Lung (tissue), 11 donors: ENCODE measurements at regions not wholly inside any gene's neighbourhood (a gene's known extent, or its start where the extent isn't known, plus 50 kb on each side); places are given as distances from the start of the nearest gene placed in this dataset.

Experiments
- ATAC-seq: fragments of 200-7000 bp; cut with Tn5 transposase; one replicate; pipeline ENCODE4 v1.9.1; 2020; ENCODE audit warnings: moderate number of reproducible peaks; ENCODE audit not compliant: insufficient read depth, low FRiP score
- DNase-seq, 3 donors: peaks; one replicate each; pipeline ENCODE4 v3.0.0-alpha.2; 2013 to 2017
- H3K27ac ChIP-seq, 2 donors: one replicate each; pipeline ENCODE4 v1.5.1; 2013; ENCODE audit warnings: mild to moderate bottlenecking in 2 of 2, moderate library complexity in 2 of 2, control low read depth in 1 of 2, inconsistent platforms in 1 of 2, low read depth in 1 of 2, low read length in 1 of 2
- H3K27me3 ChIP-seq, 3 donors: one replicate each; pipeline ENCODE4 v1.5.1; 2013; ENCODE audit warnings: low read length in 2 of 3; ENCODE audit not compliant: control insufficient read depth in 3 of 3, insufficient read depth in 3 of 3
- H3K36me3 ChIP-seq, 4 donors: one replicate each; pipeline ENCODE4 v1.5.1; 2013; ENCODE audit warnings: low read length in 4 of 4, mild to moderate bottlenecking in 1 of 4, moderate library complexity in 1 of 4; ENCODE audit not compliant: control insufficient read depth in 4 of 4, insufficient read depth in 4 of 4
- H3K4me1 ChIP-seq, 5 donors: one replicate each; pipeline ENCODE4 v1.5.1; 2013; ENCODE audit warnings: low read length in 5 of 5, mild to moderate bottlenecking in 2 of 5, moderate library complexity in 1 of 5; ENCODE audit not compliant: control insufficient read depth in 5 of 5, insufficient read depth in 5 of 5
- H3K4me3 ChIP-seq: one replicate; pipeline ENCODE4 v1.5.1; 2013; ENCODE audit warnings: mild to moderate bottlenecking, control low read depth, moderate library complexity
- H3K9ac ChIP-seq, 2 donors: one replicate each; pipeline ENCODE4 v1.5.1; 2013; ENCODE audit warnings: low read length in 2 of 2, control low read depth in 1 of 2; ENCODE audit not compliant: insufficient read depth in 1 of 2
- H3K9me3 ChIP-seq, 4 donors: one replicate each; pipeline ENCODE4 v1.5.1; 2013; ENCODE audit warnings: low read length in 3 of 4, mild to moderate bottlenecking in 1 of 4, moderate library complexity in 1 of 4; ENCODE audit not compliant: control insufficient read depth in 4 of 4, insufficient read depth in 3 of 4
- WGBS, 2 donors: extraction: QIAGEN DNeasy Blood & Tissue Kit; methylation state at CpG; one replicate each; pipeline ENCODE4 v1.1.7; 2013; 5-methylcytosine and 5-hydroxymethylcytosine counted together
- TF ChIP-seq, protein P1 (sequence below): IDR thresholded peaks from 2 replicates; pipeline ENCODE4 v1.5.1; 2012; ENCODE audit warnings: mild to moderate bottlenecking; ENCODE audit errors: control extremely low read depth, extremely low read depth
- donor health status: control.
- donor health status: control.
- donor health status: Bipolar disorder and iron deficiency.
- donor health status: healthy.
- donor health status: DM: yes; HTN: yes; CAD: no.

- peaks cover 0 to 10% (median 2%) of the 10 kb centered on the region in 5 donors for H3K4me1 ChIP-seq
- no peaks in the 10 kb centered on the region for H3K27me3 ChIP-seq
- no peaks in the 10 kb centered on the region for H3K36me3 ChIP-seq
- no peak overlapping the region for H3K9ac ChIP-seq
- H3K27ac ChIP-seq, result no peak overlapping the region
- no peak overlapping the region for H3K4me3 ChIP-seq
- DNase-seq, result no peak
- TF ChIP-seq, protein P1, sequence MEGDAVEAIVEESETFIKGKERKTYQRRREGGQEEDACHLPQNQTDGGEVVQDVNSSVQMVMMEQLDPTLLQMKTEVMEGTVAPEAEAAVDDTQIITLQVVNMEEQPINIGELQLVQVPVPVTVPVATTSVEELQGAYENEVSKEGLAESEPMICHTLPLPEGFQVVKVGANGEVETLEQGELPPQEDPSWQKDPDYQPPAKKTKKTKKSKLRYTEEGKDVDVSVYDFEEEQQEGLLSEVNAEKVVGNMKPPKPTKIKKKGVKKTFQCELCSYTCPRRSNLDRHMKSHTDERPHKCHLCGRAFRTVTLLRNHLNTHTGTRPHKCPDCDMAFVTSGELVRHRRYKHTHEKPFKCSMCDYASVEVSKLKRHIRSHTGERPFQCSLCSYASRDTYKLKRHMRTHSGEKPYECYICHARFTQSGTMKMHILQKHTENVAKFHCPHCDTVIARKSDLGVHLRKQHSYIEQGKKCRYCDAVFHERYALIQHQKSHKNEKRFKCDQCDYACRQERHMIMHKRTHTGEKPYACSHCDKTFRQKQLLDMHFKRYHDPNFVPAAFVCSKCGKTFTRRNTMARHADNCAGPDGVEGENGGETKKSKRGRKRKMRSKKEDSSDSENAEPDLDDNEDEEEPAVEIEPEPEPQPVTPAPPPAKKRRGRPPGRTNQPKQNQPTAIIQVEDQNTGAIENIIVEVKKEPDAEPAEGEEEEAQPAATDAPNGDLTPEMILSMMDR, result no peak
- H3K9me3 ChIP-seq, result no peaks in the 10 kb centered on the region
- no peak for ATAC-seq
- 85 to 91% methylated on average over 3 of the region's 3 CpGs for WGBS, 2 donors
Measured at GRCh38 chr4:155515444-155516075, 138.8 kb upstream of the MAP9 start.

DNA sequence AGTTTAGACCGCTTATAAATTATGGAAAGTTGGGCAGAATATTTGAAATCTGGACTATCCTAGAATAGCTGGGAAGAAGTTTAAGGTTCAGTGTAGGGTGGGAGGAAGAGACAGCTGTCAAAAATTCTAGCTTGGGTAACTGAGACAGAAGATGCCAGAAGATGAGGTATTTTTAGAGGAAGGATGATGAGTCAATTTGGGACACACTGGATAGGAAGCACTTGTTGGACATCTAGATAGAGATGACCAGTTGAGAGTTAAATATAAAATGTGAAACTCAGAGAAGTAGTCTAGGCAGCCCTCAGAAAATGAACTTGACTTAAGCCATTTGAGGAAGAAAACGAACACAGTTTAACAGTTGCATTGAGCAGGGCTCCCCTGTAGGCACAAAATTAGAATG lies 137.9 kb upstream of the MAP9 start:
- Histone ChIP-seq H3K9ac (no peak overlapping the region), H3K36me3 (no peaks in the 10 kb centered on the region), H3K9me3 (no peaks in the 10 kb centered on the region), H3K4me3 (no peak overlapping the region), H3K4me1 (peaks cover 0 to 10% (median 2%) of the 10 kb centered on the region in 5 donors), H3K27ac (no peak overlapping the region), H3K27me3 (no peaks in the 10 kb centered on the region)
- TF ChIP-seq, protein P1, result no peak
- ATAC-seq (no peak), DNase-seq (no peak)
- WGBS, 2 donors, result 90 to 92% methylated on average over 2 of the region's 2 CpGs

DNA sequence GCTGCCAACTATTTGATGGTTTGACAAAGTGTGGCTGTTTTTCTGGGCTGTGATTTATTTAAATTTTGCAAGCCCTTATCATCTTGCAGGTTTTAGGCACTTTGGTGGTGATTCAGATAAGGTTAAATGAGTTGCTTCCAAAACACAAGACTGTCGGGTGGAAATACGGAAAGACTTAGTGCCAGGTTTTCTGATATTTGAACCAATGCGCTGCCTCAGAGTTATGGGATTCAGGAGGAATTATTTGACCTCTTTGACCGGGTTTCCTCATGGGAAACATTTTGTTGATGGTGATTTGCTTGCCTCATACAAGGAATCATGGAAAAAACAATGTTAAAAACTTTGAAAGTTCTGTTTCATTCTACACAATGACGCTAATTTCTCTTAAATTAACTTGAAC lies 136.1 kb upstream of the MAP9 start:
- 72 to 89% methylated on average over 5 of the region's 5 CpGs for WGBS, 2 donors
- Histone ChIP-seq H3K9ac (no peak overlapping the region), H3K9me3 (no peaks in the 10 kb centered on the region), H3K4me1 (peaks cover 0 to 13% (median 0%) of the 10 kb centered on the region in 5 donors), H3K27ac (no peak overlapping the region), H3K27me3 (no peaks in the 10 kb centered on the region), H3K36me3 (no peaks in the 10 kb centered on the region), H3K4me3 (no peak overlapping the region)
- DNase-seq (peak in 1 of 3 donors; percentile 47), ATAC-seq (no peak)
- TF ChIP-seq, protein P1, result no peak

- H3K36me3 ChIP-seq, result no peaks in the 10 kb centered on the region
- H3K27ac ChIP-seq, result peak overlapping the region in 1 of 2 donors; percentile 64
- no peaks in the 10 kb centered on the region for H3K9me3 ChIP-seq
- no peaks in the 10 kb centered on the region for H3K27me3 ChIP-seq
- no peak for ATAC-seq
- H3K4me3 ChIP-seq, result no peak overlapping the region
- H3K9ac ChIP-seq, result no peak overlapping the region
- no peak for DNase-seq
- TF ChIP-seq, protein P1, result no peak
- H3K4me1 ChIP-seq, result peaks cover 0 to 13% (median 1%) of the 10 kb centered on the region in 5 donors
- WGBS, 2 donors, result 97 to 98% methylated on average over 1 of the region's 1 CpG
Measured at GRCh38 chr4:155512046-155512445, 135.3 kb upstream of the MAP9 start.
